Vagina (tissue), 2 donors: ENCODE measurements at regions not wholly inside any gene's neighbourhood (a gene's known extent, or its start where the extent isn't known, plus 50 kb on each side); places are given as distances from the start of the nearest gene placed in this dataset.

Experiments used
- POLR2A ChIP-seq, 2 donors: fragments of 450-650 bp; IDR thresholded peaks; one replicate each; pipeline ENCODE4 v1.6.1; 2017; ENCODE audit warnings: antibody characterized with exemption in 2 of 2, mild to moderate bottlenecking in 2 of 2, moderate library complexity in 2 of 2
- POLR2AphosphoS5 ChIP-seq, 2 donors: sonication (generic); formaldehyde crosslinking; IDR thresholded peaks; one replicate each; pipeline ENCODE4 v1.9.0; 2017; ENCODE audit warnings: antibody characterized with exemption in 2 of 2, mild to moderate bottlenecking in 2 of 2, low read depth in 1 of 2; ENCODE audit not compliant: insufficient read depth in 1 of 2
- TF ChIP-seq, protein P1 (sequence below), 3 experiments: fragments of 450-650 bp in 2 of 3; fragments of 200-600 bp in 1 of 3; sonication (generic) in 1 of 3; IDR thresholded peaks; one replicate each; pipeline ENCODE4 v1.5.1; 2017 to 2019; ENCODE audit warnings: antibody characterized with exemption in 3 of 3, mild to moderate bottlenecking in 2 of 3, moderate library complexity in 2 of 3

DNA sequence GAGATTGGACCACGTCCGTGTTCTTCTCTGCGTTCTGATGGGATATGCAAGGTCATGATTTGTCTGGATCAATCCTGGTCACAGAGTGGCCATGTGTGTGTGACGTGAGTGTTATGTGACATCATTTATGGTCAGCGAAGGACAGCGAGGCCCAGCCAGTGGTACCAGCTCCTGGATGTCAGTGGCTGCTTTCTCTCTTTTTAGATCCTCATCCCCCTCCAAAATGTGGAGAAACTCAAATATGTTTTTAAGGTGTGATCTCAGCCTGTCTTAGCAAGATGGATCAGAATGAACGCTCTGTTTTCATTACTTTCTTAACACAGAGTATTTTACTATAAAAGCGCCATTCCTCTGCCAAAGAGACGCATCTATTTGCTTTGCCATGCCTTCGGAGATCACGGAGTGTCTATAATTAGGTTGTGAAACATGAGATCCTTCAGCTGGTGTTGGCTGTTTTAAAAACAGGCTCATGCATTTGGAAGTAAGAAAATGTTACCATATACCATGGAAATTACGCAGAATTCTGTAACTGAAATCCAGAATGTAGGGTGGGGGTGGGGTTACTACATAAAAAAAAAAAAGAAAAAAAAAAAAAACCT is 245.5 kb upstream of the TCERG1L start:
- TF ChIP-seq, protein P1, sequence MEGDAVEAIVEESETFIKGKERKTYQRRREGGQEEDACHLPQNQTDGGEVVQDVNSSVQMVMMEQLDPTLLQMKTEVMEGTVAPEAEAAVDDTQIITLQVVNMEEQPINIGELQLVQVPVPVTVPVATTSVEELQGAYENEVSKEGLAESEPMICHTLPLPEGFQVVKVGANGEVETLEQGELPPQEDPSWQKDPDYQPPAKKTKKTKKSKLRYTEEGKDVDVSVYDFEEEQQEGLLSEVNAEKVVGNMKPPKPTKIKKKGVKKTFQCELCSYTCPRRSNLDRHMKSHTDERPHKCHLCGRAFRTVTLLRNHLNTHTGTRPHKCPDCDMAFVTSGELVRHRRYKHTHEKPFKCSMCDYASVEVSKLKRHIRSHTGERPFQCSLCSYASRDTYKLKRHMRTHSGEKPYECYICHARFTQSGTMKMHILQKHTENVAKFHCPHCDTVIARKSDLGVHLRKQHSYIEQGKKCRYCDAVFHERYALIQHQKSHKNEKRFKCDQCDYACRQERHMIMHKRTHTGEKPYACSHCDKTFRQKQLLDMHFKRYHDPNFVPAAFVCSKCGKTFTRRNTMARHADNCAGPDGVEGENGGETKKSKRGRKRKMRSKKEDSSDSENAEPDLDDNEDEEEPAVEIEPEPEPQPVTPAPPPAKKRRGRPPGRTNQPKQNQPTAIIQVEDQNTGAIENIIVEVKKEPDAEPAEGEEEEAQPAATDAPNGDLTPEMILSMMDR (IDR thresholded peaks at IDR 0.05) = no peak
- no peak for TF ChIP-seq POLR2A (IDR thresholded peaks at IDR 0.05)
- TF ChIP-seq POLR2AphosphoS5 (IDR thresholded peaks at IDR 0.05; ENCODE audit: insufficient read depth in 1 of 2, low read depth in 1 of 2) = no peak
